ENCODE measurements at regions not wholly inside any gene's neighbourhood (a gene's known extent, or its start where the extent isn't known, plus 50 kb on each side); places are given as distances from the start of the nearest gene placed in this dataset.

GRCh38 chr5:90201923-90202322 is 207.6 kb downstream of the CETN3 start:
- no peak for DNase-seq (ENCODE audit: low read depth in 4 of 4, low spot score in 3 of 4)

GRCh38 chr5:90193185-90193822 is 216.3 kb downstream of the CETN3 start:
- DNase-seq (ENCODE audit: low read depth in 4 of 4, low spot score in 3 of 4), result no peak

GRCh38 chr5:90191352-90192045 is 218.1 kb downstream of the CETN3 start:
- DNase-seq (ENCODE audit: low read depth in 4 of 4, low spot score in 3 of 4), result peak in 1 of 4 donors; percentile 21

- no peak for DNase-seq (ENCODE audit: low read depth in 4 of 4, low spot score in 3 of 4)
These were observed 223.6 kb downstream of the CETN3 start for GRCh38 chr5:90185897-90186468.

GRCh38 chr5:90184764-90185163 is 224.8 kb downstream of the CETN3 start:
- no peak for DNase-seq (ENCODE audit: low read depth in 4 of 4, low spot score in 3 of 4)

- no peak for DNase-seq (ENCODE audit: low read depth in 4 of 4, low spot score in 3 of 4)
These were observed 226.8 kb downstream of the CETN3 start for GRCh38 chr5:90182726-90183125.

- no peak for DNase-seq (ENCODE audit: low read depth in 4 of 4, low spot score in 3 of 4)
These were observed 235.3 kb downstream of the CETN3 start for GRCh38 chr5:90174236-90174635.

GRCh38 chr5:90173299-90174030 is 236.1 kb downstream of the CETN3 start:
- DNase-seq (ENCODE audit: low read depth in 4 of 4, low spot score in 3 of 4), result no peak

GRCh38 chr5:90171466-90171865 is 238.1 kb downstream of the CETN3 start:
- DNase-seq (ENCODE audit: low read depth in 4 of 4, low spot score in 3 of 4), result no peak

- DNase-seq (ENCODE audit: low read depth in 4 of 4, low spot score in 3 of 4), result no peak
These were observed 239.3 kb downstream of the CETN3 start for GRCh38 chr5:90170261-90170660.

GRCh38 chr5:90169078-90169477 is 240.5 kb downstream of the CETN3 start:
- DNase-seq (ENCODE audit: low read depth in 4 of 4, low spot score in 3 of 4), result no peak

- DNase-seq (ENCODE audit: low read depth in 4 of 4, low spot score in 3 of 4), result no peak
These were observed 241.2 kb downstream of the CETN3 start for GRCh38 chr5:90168399-90168798.

- DNase-seq (ENCODE audit: low read depth in 4 of 4, low spot score in 3 of 4), result no peak
These were observed 242.7 kb downstream of the CETN3 start for GRCh38 chr5:90166816-90167215.

- DNase-seq (ENCODE audit: low read depth in 4 of 4, low spot score in 3 of 4), result no peak
These were observed 247.2 kb downstream of the CETN3 start for GRCh38 chr5:90162324-90162723.

- DNase-seq (ENCODE audit: low read depth in 4 of 4, low spot score in 3 of 4), result peak in 1 of 4 donors; percentile 11
These were observed 248.1 kb downstream of the CETN3 start for GRCh38 chr5:90161414-90161813.

GRCh38 chr5:90158131-90158530 is 251.4 kb downstream of the CETN3 start:
- no peak for DNase-seq (ENCODE audit: low read depth in 4 of 4, low spot score in 3 of 4)

- no peak for DNase-seq (ENCODE audit: low read depth in 4 of 4, low spot score in 3 of 4)
These were observed 256.5 kb downstream of the CETN3 start for GRCh38 chr5:90153031-90153430.

GRCh38 chr5:90144625-90145327 is 264.8 kb downstream of the CETN3 start:
- DNase-seq (ENCODE audit: low read depth in 4 of 4, low spot score in 3 of 4), result no peak

- no peak for DNase-seq (ENCODE audit: low read depth in 4 of 4, low spot score in 3 of 4)
These were observed 267.0 kb downstream of the CETN3 start for GRCh38 chr5:90142541-90142940.

- no peak for DNase-seq (ENCODE audit: low read depth in 4 of 4, low spot score in 3 of 4)
These were observed 267.6 kb downstream of the CETN3 start for GRCh38 chr5:90141984-90142383.
